Liver (tissue), 3 donors: ENCODE measurements at regions not wholly inside any gene's neighbourhood (a gene's known extent, or its start where the extent isn't known, plus 50 kb on each side); places are given as distances from the start of the nearest gene placed in this dataset.

Source experiments
- GABPA ChIP-seq, 2 donors: IDR thresholded peaks in 1 of 2; conservative IDR thresholded peaks in 1 of 2; 2 replicates each; pipeline ENCODE4 v1.6.1; 2016; ENCODE audit warnings: antibody characterized with exemption in 2 of 2, mild to moderate bottlenecking in 1 of 2, moderate library complexity in 1 of 2
- HNF4G ChIP-seq: IDR thresholded peaks from 2 replicates; pipeline ENCODE4 v1.6.1; 2016; ENCODE audit warnings: antibody characterized with exemption
- RXRA ChIP-seq, 2 donors: IDR thresholded peaks; 2 replicates each; pipeline ENCODE4 v1.6.1; 2017 to 2018; ENCODE audit warnings: antibody characterized with exemption in 2 of 2, mild to moderate bottlenecking in 1 of 2
- SP1 ChIP-seq: IDR thresholded peaks from 2 replicates; pipeline ENCODE4 v1.6.1; 2018; ENCODE audit warnings: antibody characterized with exemption, mild to moderate bottlenecking
- YY1 ChIP-seq: IDR thresholded peaks from 2 replicates; pipeline ENCODE4 v1.6.1; 2016; ENCODE audit warnings: antibody characterized with exemption, mild to moderate bottlenecking
- TF ChIP-seq, protein P1 (sequence below): fragments of 150-350 bp; IDR thresholded peaks from 2 replicates; pipeline ENCODE4 v1.5.1; 2017; ENCODE audit warnings: improper control_type of control experiment, low read depth, low read length; ENCODE audit not compliant: missing input control
- donor health status: healthy.
- donor health status: healthy.

DNA sequence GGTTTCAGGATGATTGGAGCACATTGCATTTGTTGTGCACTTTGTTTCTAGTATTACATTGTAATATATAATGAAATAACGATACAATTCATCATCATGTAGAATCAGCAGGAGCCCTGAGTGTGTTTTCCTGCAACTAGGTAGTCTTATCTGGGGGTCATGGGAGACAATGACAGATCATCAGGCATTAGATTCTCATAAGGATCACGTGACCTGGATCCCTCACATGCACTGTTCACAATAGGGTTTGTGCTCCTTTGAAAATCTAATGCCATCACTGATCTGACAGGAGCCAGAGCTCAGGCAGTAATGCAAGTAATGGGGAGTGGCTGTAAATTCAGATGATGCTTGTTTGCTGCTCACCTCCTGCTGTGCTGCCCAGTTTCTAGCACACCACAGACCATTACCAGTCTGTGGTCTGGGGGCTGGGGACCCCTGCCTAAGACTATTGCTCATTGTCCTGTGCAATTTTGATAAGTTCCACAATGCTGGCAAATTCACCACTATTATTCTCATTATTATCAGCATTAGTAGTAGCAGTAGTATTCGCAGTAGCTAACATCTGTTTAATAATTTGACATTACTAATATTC, 428.7 kb upstream of the TNP1 start:
- TF ChIP-seq HNF4G (no peak), GABPA (IDR thresholded peaks at IDR 0.05 in 1 of 2, conservative IDR thresholded peaks at IDR 0.05 in 1 of 2) (no peak), SP1 (no peak), RXRA (IDR thresholded peaks at IDR 0.05) (no peak), YY1 (no peak)
- TF ChIP-seq, protein P1, sequence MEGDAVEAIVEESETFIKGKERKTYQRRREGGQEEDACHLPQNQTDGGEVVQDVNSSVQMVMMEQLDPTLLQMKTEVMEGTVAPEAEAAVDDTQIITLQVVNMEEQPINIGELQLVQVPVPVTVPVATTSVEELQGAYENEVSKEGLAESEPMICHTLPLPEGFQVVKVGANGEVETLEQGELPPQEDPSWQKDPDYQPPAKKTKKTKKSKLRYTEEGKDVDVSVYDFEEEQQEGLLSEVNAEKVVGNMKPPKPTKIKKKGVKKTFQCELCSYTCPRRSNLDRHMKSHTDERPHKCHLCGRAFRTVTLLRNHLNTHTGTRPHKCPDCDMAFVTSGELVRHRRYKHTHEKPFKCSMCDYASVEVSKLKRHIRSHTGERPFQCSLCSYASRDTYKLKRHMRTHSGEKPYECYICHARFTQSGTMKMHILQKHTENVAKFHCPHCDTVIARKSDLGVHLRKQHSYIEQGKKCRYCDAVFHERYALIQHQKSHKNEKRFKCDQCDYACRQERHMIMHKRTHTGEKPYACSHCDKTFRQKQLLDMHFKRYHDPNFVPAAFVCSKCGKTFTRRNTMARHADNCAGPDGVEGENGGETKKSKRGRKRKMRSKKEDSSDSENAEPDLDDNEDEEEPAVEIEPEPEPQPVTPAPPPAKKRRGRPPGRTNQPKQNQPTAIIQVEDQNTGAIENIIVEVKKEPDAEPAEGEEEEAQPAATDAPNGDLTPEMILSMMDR, result no peak
